Left lung (tissue), 4 donors: ENCODE measurements at regions not wholly inside any gene's neighbourhood (a gene's known extent, or its start where the extent isn't known, plus 50 kb on each side); places are given as distances from the start of the nearest gene placed in this dataset.

Experiments
- ATAC-seq: fragments of 200-7000 bp; cut with Tn5 transposase; one replicate; pipeline ENCODE4 v1.9.1; 2020; ENCODE audit warnings: moderate library complexity
- DNase-seq, 4 donors: peaks; one replicate each; pipeline ENCODE4 v3.0.0-alpha.2; 2013 to 2020
- H3K27ac ChIP-seq, 2 donors: fragments of 200-600 bp; sonication (generic) in 1 of 2; one replicate each; pipeline versions ENCODE4 v1.5.0 to v1.8.0; 2020 to 2021
- H3K27me3 ChIP-seq, 2 donors: fragments of 200-600 bp; sonication (generic) in 1 of 2; one replicate each; pipeline versions ENCODE4 v1.5.0 to v1.8.0; 2020 to 2021
- H3K36me3 ChIP-seq, 2 donors: fragments of 200-600 bp; sonication (generic) in 1 of 2; one replicate each; pipeline versions ENCODE4 v1.5.0 to v1.8.0; 2020 to 2021
- H3K4me1 ChIP-seq, 2 donors: fragments of 200-600 bp; one replicate each; pipeline ENCODE4 v1.8.0; 2021
- H3K4me3 ChIP-seq, 2 donors: fragments of 200-600 bp; sonication (generic) in 1 of 2; one replicate each; pipeline versions ENCODE4 v1.5.0 to v1.8.0; 2020 to 2021; ENCODE audit warnings: mild to moderate bottlenecking in 1 of 2
- H3K9me3 ChIP-seq, 2 donors: fragments of 200-600 bp; sonication (generic) in 1 of 2; one replicate each; pipeline versions ENCODE4 v1.5.0 to v1.8.0; 2020 to 2021
- intact Hi-C, 2 donors: fragments of 100-400 bp; cut with DNase I; formaldehyde crosslinking; loops; one replicate each; pipeline versions ENCODE4 v1.11.2 to v1.14.2; 2022
- TF ChIP-seq, protein P1 (sequence below), 2 donors: fragments of 200-600 bp; sonication (generic) in 1 of 2; IDR thresholded peaks; one replicate each; pipeline versions ENCODE4 v1.5.0 to v1.8.0; 2021; ENCODE audit warnings: antibody characterized with exemption in 2 of 2
- donor health status: DM: no; HTN: yes; CAD: no.
- donor health status: DM: no; HTN: no; CAD: no.

DNA sequence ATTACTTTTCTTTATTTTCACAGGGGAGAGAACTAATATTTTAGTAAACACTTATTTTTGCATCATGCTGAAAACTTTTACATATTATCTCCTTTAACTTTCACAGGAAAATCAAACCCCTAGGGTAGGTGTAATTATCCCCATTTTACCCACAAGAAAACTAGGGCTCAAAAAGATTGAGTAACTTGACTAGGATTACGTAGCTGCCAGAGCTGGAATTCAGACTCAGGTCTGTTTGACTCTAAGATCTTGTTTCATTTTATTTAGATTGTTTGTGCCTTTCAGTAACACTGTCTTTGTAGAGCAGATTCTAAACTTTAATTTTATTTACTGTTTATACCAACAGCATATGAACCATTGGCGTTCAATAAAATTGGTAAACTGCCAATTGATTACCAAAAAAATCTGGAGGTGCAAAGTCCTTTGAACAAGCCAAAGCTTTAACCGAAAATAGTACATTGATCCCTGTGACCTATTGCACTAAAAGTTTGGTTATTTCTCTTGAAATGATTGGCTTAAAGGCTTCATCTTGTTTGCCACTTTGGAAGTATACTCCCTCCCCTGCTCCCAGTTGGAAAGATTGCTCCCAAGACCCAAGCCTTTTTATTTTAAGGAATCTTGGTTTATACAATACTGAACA is 71.0 kb upstream of the WDR26 start:
- H3K9me3 ChIP-seq, result no peaks in the 10 kb centered on the region
- ATAC-seq, result no peak
- no peak overlapping the region for H3K27ac ChIP-seq
- DNase-seq, result no peak
- no peaks in the 10 kb centered on the region for H3K27me3 ChIP-seq
- H3K4me3 ChIP-seq, result no peak overlapping the region
- intact Hi-C loops, result no loop called here
- H3K36me3 ChIP-seq, result no peaks in the 10 kb centered on the region
- H3K4me1 ChIP-seq, result peaks cover 21 to 24% of the 10 kb centered on the region in 2 donors
- TF ChIP-seq, protein P1, sequence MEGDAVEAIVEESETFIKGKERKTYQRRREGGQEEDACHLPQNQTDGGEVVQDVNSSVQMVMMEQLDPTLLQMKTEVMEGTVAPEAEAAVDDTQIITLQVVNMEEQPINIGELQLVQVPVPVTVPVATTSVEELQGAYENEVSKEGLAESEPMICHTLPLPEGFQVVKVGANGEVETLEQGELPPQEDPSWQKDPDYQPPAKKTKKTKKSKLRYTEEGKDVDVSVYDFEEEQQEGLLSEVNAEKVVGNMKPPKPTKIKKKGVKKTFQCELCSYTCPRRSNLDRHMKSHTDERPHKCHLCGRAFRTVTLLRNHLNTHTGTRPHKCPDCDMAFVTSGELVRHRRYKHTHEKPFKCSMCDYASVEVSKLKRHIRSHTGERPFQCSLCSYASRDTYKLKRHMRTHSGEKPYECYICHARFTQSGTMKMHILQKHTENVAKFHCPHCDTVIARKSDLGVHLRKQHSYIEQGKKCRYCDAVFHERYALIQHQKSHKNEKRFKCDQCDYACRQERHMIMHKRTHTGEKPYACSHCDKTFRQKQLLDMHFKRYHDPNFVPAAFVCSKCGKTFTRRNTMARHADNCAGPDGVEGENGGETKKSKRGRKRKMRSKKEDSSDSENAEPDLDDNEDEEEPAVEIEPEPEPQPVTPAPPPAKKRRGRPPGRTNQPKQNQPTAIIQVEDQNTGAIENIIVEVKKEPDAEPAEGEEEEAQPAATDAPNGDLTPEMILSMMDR (IDR thresholded peaks at IDR 0.05), result no peak

GRCh38 chr1:224506141-224506814 is 71.7 kb upstream of the WDR26 start:
- TF ChIP-seq, protein P1 (IDR thresholded peaks at IDR 0.05), result no peak
- DNase-seq, result no peak
- H3K4me1 ChIP-seq, result peaks cover 21 to 24% of the 10 kb centered on the region in 2 donors
- ATAC-seq, result no peak
- H3K27me3 ChIP-seq, result no peaks in the 10 kb centered on the region
- intact Hi-C loops, result no loop called here
- no peaks in the 10 kb centered on the region for H3K36me3 ChIP-seq
- no peak overlapping the region for H3K4me3 ChIP-seq
- H3K9me3 ChIP-seq, result no peaks in the 10 kb centered on the region
- no peak overlapping the region for H3K27ac ChIP-seq

GRCh38 chr1:224507771-224508523 is 73.3 kb upstream of the WDR26 start:
- ATAC-seq, result no peak
- intact Hi-C loops, result no loop called here
- no peak overlapping the region for H3K27ac ChIP-seq

GRCh38 chr1:224509907-224510306 is 75.3 kb upstream of the WDR26 start:
- Histone ChIP-seq H3K4me3 (no peak overlapping the region), H3K4me1 (no peaks in the 10 kb centered on the region), H3K27me3 (no peaks in the 10 kb centered on the region), H3K36me3 (no peaks in the 10 kb centered on the region), H3K9me3 (no peaks in the 10 kb centered on the region), H3K27ac (no peak overlapping the region)
- intact Hi-C loops, result loop anchor here in 1 of 2 donors (5.0 to 10.0 kb wide), 2 partner anchors 135 to 342 kb away; no protein-coding TSS in a partner anchor
- DNase-seq (no peak), ATAC-seq (peak; percentile 17)
- TF ChIP-seq, protein P1 (IDR thresholded peaks at IDR 0.05), result no peak

More at GRCh38 chr1:224507771-224508523, 73.3 kb upstream of the WDR26 start:
- Histone ChIP-seq H3K27me3 (no peaks in the 10 kb centered on the region), H3K36me3 (no peaks in the 10 kb centered on the region), H3K4me1 (peaks cover 13 to 14% of the 10 kb centered on the region in 2 donors), H3K4me3 (no peak overlapping the region), H3K9me3 (no peaks in the 10 kb centered on the region)
- no peak for DNase-seq
- TF ChIP-seq, protein P1 (IDR thresholded peaks at IDR 0.05), result no peak
